ENCODE measurements at regions not wholly inside any gene's neighbourhood (a gene's known extent, or its start where the extent isn't known, plus 50 kb on each side); places are given as distances from the start of the nearest gene placed in this dataset.

- H3K27me3 ChIP-seq: no peaks in the 10 kb centered on the region
- no peak overlapping the region for H3K27ac ChIP-seq
- intact Hi-C loops (cut with DNase I; ENCODE audit: low total_unique reads): no loop called here
- H3K36me3 ChIP-seq: no peaks in the 10 kb centered on the region
- peaks cover 0 to 19% (median 3%) of the 10 kb centered on the region in 4 donors for H3K9me3 ChIP-seq
- H3K4me1 ChIP-seq: no peaks in the 10 kb centered on the region
- H3K4me3 ChIP-seq: no peak overlapping the region
- no peak for TF ChIP-seq EP300 (IDR thresholded peaks at IDR 0.05)
- TF ChIP-seq POLR2A (IDR thresholded peaks at IDR 0.05): no peak
- no peak for TF ChIP-seq POLR2AphosphoS5 (IDR thresholded peaks at IDR 0.05)
- no peak for TF ChIP-seq CTCF (IDR thresholded peaks at IDR 0.05)
- no peak for DNase-seq
- 62 to 69% (median 67%) methylated on average over 2 of the region's 2 CpGs for WGBS, 5 donors
These were observed 711.6 kb upstream of the SLITRK6 start for GRCh38 chr13:86510792-86511191.

- no peak for DNase-seq
- TF ChIP-seq EP300 (IDR thresholded peaks at IDR 0.05) (no peak), POLR2A (IDR thresholded peaks at IDR 0.05) (no peak), POLR2AphosphoS5 (IDR thresholded peaks at IDR 0.05) (no peak), CTCF (IDR thresholded peaks at IDR 0.05) (no peak)
- H3K4me3 ChIP-seq: no peak overlapping the region
- H3K4me1 ChIP-seq: no peaks in the 10 kb centered on the region
- no peaks in the 10 kb centered on the region for H3K36me3 ChIP-seq
- 73 to 82% (median 78%) methylated on average over 3 of the region's 3 CpGs for WGBS, 5 donors
- no peaks in the 10 kb centered on the region for H3K9me3 ChIP-seq
- no peak overlapping the region for H3K27ac ChIP-seq
- no peaks in the 10 kb centered on the region for H3K27me3 ChIP-seq
- intact Hi-C loops (cut with DNase I; ENCODE audit: low total_unique reads): no loop called here
These were observed 742.2 kb upstream of the SLITRK6 start for GRCh38 chr13:86541461-86541860.

GRCh38 chr13:86554066-86554465, 754.8 kb upstream of the SLITRK6 start:
- H3K9me3 ChIP-seq: peaks cover 0 to 11% (median 0%) of the 10 kb centered on the region in 4 donors
- no peak overlapping the region for H3K4me3 ChIP-seq
- TF ChIP-seq CTCF (IDR thresholded peaks at IDR 0.05) (no peak), POLR2A (IDR thresholded peaks at IDR 0.05) (no peak)
- H3K27me3 ChIP-seq: no peaks in the 10 kb centered on the region
- intact Hi-C loops (cut with DNase I; ENCODE audit: low total_unique reads): no loop called here
- H3K4me1 ChIP-seq: no peaks in the 10 kb centered on the region
- H3K27ac ChIP-seq: no peak overlapping the region
- H3K36me3 ChIP-seq: no peaks in the 10 kb centered on the region
- no peak for DNase-seq

- whole genome bisulfite sequencing, 5 donors: 21 to 62% (median 59%) methylated on average over 1 of the region's 1 CpG
- peaks cover 0 to 2% (median 0%) of the 10 kb centered on the region in 4 donors for H3K9me3 ChIP-seq
- H3K27ac ChIP-seq: no peak overlapping the region
- no peaks in the 10 kb centered on the region for H3K27me3 ChIP-seq
- TF ChIP-seq POLR2A (IDR thresholded peaks at IDR 0.05): no peak
- no peak for DNase-seq
- no peaks in the 10 kb centered on the region for H3K36me3 ChIP-seq
- no peak overlapping the region for H3K4me3 ChIP-seq
- intact Hi-C loops (cut with DNase I; ENCODE audit: low total_unique reads): no loop called here
- H3K4me1 ChIP-seq: no peaks in the 10 kb centered on the region
These were observed 760.7 kb upstream of the SLITRK6 start for GRCh38 chr13:86559901-86560300.

GRCh38 chr13:86562866-86563265, 763.6 kb upstream of the SLITRK6 start:
- Histone ChIP-seq H3K9me3 (peaks cover 0 to 2% (median 0%) of the 10 kb centered on the region in 4 donors), H3K27ac (no peak overlapping the region), H3K36me3 (no peaks in the 10 kb centered on the region), H3K4me3 (no peak overlapping the region), H3K27me3 (no peaks in the 10 kb centered on the region), H3K4me1 (no peaks in the 10 kb centered on the region)
- TF ChIP-seq EP300 (IDR thresholded peaks at IDR 0.05): no peak
- TF ChIP-seq POLR2A (IDR thresholded peaks at IDR 0.05): no peak
- TF ChIP-seq POLR2AphosphoS5 (IDR thresholded peaks at IDR 0.05): no peak
- no peak for TF ChIP-seq CTCF (IDR thresholded peaks at IDR 0.05)
- intact Hi-C loops (cut with DNase I; ENCODE audit: low total_unique reads): no loop called here
- DNase-seq: no peak
- 83 to 96% (median 95%) methylated on average over 6 of the region's 6 CpGs for WGBS, 5 donors

Measured in stomach (tissue), 8 donors.